ENCODE measurements at regions not wholly inside any gene's neighbourhood (a gene's known extent, or its start where the extent isn't known, plus 50 kb on each side); places are given as distances from the start of the nearest gene placed in this dataset.

DNA sequence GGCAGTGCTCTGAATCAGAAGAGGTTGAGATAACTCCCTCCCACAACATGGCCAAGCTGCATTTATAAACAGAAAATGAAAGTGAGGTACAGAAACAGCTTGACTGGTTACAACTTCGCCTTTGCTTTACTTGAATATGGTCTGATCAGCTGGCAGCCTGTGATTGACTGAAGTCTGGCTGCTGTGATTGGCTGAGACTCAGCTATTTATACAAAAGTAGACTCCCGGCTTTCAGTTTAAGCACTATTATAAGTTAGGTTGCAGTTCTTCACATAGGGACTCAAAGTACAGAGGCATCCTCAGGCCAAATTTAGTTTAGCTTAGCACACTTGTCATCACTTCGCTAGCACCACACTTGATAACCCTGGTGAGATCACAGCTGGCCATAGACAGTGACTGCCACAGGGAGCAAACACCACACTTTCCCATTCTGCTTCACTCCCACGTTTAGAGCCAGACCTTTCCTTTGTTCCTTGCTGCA lies 362.6 kb downstream of the EPM2A start (continued):
- TF ChIP-seq, protein P1, sequence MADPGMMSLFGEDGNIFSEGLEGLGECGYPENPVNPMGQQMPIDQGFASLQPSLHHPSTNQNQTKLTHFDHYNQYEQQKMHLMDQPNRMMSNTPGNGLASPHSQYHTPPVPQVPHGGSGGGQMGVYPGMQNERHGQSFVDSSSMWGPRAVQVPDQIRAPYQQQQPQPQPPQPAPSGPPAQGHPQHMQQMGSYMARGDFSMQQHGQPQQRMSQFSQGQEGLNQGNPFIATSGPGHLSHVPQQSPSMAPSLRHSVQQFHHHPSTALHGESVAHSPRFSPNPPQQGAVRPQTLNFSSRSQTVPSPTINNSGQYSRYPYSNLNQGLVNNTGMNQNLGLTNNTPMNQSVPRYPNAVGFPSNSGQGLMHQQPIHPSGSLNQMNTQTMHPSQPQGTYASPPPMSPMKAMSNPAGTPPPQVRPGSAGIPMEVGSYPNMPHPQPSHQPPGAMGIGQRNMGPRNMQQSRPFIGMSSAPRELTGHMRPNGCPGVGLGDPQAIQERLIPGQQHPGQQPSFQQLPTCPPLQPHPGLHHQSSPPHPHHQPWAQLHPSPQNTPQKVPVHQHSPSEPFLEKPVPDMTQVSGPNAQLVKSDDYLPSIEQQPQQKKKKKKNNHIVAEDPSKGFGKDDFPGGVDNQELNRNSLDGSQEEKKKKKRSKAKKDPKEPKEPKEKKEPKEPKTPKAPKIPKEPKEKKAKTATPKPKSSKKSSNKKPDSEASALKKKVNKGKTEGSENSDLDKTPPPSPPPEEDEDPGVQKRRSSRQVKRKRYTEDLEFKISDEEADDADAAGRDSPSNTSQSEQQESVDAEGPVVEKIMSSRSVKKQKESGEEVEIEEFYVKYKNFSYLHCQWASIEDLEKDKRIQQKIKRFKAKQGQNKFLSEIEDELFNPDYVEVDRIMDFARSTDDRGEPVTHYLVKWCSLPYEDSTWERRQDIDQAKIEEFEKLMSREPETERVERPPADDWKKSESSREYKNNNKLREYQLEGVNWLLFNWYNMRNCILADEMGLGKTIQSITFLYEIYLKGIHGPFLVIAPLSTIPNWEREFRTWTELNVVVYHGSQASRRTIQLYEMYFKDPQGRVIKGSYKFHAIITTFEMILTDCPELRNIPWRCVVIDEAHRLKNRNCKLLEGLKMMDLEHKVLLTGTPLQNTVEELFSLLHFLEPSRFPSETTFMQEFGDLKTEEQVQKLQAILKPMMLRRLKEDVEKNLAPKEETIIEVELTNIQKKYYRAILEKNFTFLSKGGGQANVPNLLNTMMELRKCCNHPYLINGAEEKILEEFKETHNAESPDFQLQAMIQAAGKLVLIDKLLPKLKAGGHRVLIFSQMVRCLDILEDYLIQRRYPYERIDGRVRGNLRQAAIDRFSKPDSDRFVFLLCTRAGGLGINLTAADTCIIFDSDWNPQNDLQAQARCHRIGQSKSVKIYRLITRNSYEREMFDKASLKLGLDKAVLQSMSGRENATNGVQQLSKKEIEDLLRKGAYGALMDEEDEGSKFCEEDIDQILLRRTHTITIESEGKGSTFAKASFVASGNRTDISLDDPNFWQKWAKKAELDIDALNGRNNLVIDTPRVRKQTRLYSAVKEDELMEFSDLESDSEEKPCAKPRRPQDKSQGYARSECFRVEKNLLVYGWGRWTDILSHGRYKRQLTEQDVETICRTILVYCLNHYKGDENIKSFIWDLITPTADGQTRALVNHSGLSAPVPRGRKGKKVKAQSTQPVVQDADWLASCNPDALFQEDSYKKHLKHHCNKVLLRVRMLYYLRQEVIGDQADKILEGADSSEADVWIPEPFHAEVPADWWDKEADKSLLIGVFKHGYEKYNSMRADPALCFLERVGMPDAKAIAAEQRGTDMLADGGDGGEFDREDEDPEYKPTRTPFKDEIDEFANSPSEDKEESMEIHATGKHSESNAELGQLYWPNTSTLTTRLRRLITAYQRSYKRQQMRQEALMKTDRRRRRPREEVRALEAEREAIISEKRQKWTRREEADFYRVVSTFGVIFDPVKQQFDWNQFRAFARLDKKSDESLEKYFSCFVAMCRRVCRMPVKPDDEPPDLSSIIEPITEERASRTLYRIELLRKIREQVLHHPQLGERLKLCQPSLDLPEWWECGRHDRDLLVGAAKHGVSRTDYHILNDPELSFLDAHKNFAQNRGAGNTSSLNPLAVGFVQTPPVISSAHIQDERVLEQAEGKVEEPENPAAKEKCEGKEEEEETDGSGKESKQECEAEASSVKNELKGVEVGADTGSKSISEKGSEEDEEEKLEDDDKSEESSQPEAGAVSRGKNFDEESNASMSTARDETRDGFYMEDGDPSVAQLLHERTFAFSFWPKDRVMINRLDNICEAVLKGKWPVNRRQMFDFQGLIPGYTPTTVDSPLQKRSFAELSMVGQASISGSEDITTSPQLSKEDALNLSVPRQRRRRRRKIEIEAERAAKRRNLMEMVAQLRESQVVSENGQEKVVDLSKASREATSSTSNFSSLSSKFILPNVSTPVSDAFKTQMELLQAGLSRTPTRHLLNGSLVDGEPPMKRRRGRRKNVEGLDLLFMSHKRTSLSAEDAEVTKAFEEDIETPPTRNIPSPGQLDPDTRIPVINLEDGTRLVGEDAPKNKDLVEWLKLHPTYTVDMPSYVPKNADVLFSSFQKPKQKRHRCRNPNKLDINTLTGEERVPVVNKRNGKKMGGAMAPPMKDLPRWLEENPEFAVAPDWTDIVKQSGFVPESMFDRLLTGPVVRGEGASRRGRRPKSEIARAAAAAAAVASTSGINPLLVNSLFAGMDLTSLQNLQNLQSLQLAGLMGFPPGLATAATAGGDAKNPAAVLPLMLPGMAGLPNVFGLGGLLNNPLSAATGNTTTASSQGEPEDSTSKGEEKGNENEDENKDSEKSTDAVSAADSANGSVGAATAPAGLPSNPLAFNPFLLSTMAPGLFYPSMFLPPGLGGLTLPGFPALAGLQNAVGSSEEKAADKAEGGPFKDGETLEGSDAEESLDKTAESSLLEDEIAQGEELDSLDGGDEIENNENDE (IDR thresholded peaks at IDR 0.05; ENCODE audit: insufficient replicate concordance, low read length), result no peak
- no peak for TF ChIP-seq CTCF (IDR thresholded peaks at IDR 0.05; ENCODE audit: control extremely low read depth in 1 of 3, insufficient read depth in 1 of 3, low read depth in 1 of 3, low read length in 3 of 3)
- no peak for TF ChIP-seq GTF2F1 (IDR thresholded peaks at IDR 0.05; ENCODE audit: borderline replicate concordance, low read depth, low read length)
- no peak for TF ChIP-seq CHD1 (IDR thresholded peaks at IDR 0.05; ENCODE audit: low read depth, low read length)
- no peak for TF ChIP-seq MAFK (IDR thresholded peaks at IDR 0.05; ENCODE audit: low read depth, low read length)
- no peak for TF ChIP-seq SRF (IDR thresholded peaks at IDR 0.05; ENCODE audit: low read depth, low read length)
- TF ChIP-seq HDAC6 (IDR thresholded peaks at IDR 0.05; ENCODE audit: low read depth, low read length), result no peak
- no peak for TF ChIP-seq SIX5 (IDR thresholded peaks at IDR 0.05; ENCODE audit: low read depth, low read length)
- no peak for TF ChIP-seq POU5F1 (IDR thresholded peaks at IDR 0.05; ENCODE audit: low read depth, low read length)
- TF ChIP-seq BRCA1 (IDR thresholded peaks at IDR 0.05; ENCODE audit: low read depth, low read length), result no peak

Measured in H1 (cell line).